Panc1 (cell line): ENCODE measurements at regions not wholly inside any gene's neighbourhood (a gene's known extent, or its start where the extent isn't known, plus 50 kb on each side); places are given as distances from the start of the nearest gene placed in this dataset.

Experiments used
- ATAC-seq: fragments of 200-7000 bp; cut with Tn5 transposase; 2 replicates; pipeline ENCODE4 v1.9.1; 2020; ENCODE audit warnings: mild to moderate bottlenecking, moderate library complexity
- BruUV-seq: library from RNA; stranded (reverse); fragments of 400-500 nt; replicated peaks from 2 replicates; lab custom pipeline; 2021; lab: Mats Ljungman, UMichigan
- CTCF ChIA-PET: fragments of 300-600 bp; sonication (Branson Sonifier 250); formaldehyde crosslinking; loops from one replicate; lab custom pipeline; 2022; ENCODE audit warnings: antibody characterized with exemption; lab: Charles Lee
- POLR2A ChIA-PET: fragments of 300-600 bp; sonication (Branson Sonifier 250); formaldehyde crosslinking; loops from one replicate; lab custom pipeline; 2022; ENCODE audit warnings: antibody characterized with exemption; lab: Charles Lee
- DNase-seq: peaks from one replicate; pipeline ENCODE4 v3.0.0-alpha.2; 2010; ENCODE audit warnings: low read depth, low spot score
- H3K27ac ChIP-seq: 2 replicates; pipeline ENCODE4 v1.5.1; 2011; ENCODE audit warnings: mild to moderate bottlenecking, low read length, inconsistent platforms
- H3K27me3 ChIP-seq: fragments of 200-500 bp; sonication (Bioruptor generic); 2 replicates; pipeline ENCODE4 v1.6.0; 2014; ENCODE audit warnings: low read length, inconsistent platforms; ENCODE audit not compliant: control insufficient read depth, insufficient read depth
- H3K36me3 ChIP-seq: fragments of 200-500 bp; sonication (Bioruptor generic); 2 replicates; pipeline ENCODE4 v1.5.1; 2014; ENCODE audit warnings: inconsistent platforms, mild to moderate bottlenecking, low read length, moderate library complexity; ENCODE audit not compliant: control insufficient read depth, insufficient read depth
- H3K4me1 ChIP-seq: 2 replicates; pipeline ENCODE4 v1.5.1; 2011; ENCODE audit warnings: inconsistent platforms, mild to moderate bottlenecking, low read length, moderate library complexity; ENCODE audit not compliant: control insufficient read depth, insufficient read depth
- H3K4me3 ChIP-seq, 2 experiments: 2 replicates each; pipeline ENCODE4 v1.5.1; 2011 to 2012; ENCODE audit warnings: low read depth in 2 of 2, low read length in 2 of 2, mild to moderate bottlenecking in 2 of 2, inconsistent platforms in 1 of 2, moderate library complexity in 1 of 2
- H3K9me3 ChIP-seq: fragments of 200-500 bp; sonication (Bioruptor generic); 2 replicates; pipeline ENCODE4 v1.5.1; 2014; ENCODE audit warnings: low read depth, mild to moderate bottlenecking, inconsistent platforms, low read length, moderate library complexity; ENCODE audit not compliant: control insufficient read depth, insufficient read depth
- CTCF ChIP-seq: fragments of 450-650 bp; IDR thresholded peaks from 2 replicates; pipeline ENCODE4 v1.5.1; 2017; ENCODE audit warnings: mild to moderate bottlenecking
- POLR2AphosphoS5 ChIP-seq: IDR thresholded peaks from 2 replicates; pipeline ENCODE4 v1.6.1; 2012; ENCODE audit warnings: mild to moderate bottlenecking, low read depth, low read length, moderate library complexity
- REST ChIP-seq, 2 experiments: IDR thresholded peaks; 2 replicates each; pipeline ENCODE4 v1.6.1; 2011 to 2012; ENCODE audit warnings: low read depth in 2 of 2, control low read depth in 1 of 2, low read length in 1 of 2, mild to moderate bottlenecking in 1 of 2, moderate library complexity in 1 of 2; ENCODE audit not compliant: insufficient read depth in 1 of 2
- SIN3A ChIP-seq: IDR thresholded peaks from 2 replicates; pipeline ENCODE4 v1.6.1; 2012; ENCODE audit warnings: low read depth, mild to moderate bottlenecking, low read length, moderate library complexity, borderline replicate concordance; ENCODE audit not compliant: insufficient read depth
- TCF7L2 ChIP-seq: IDR thresholded peaks from 2 replicates; pipeline ENCODE4 v1.6.1; 2011; ENCODE audit warnings: mild to moderate bottlenecking, low read depth, low read length, inconsistent platforms
- in situ Hi-C: cut with HindIII; loops from 2 replicates; pipeline ENCODE4 v1.10.0; 2016; ENCODE audit warnings: low sequenced_read_pairs, low pct_unique_long_range_greater_than_20kb
- intact Hi-C: fragments of 100-400 bp; cut with micrococcal nuclease; formaldehyde crosslinking; loops from one replicate; pipeline ENCODE4 v1.10.0; 2022; ENCODE audit not compliant: unreplicated experiment

GRCh38 chr6:169093770-169094551, 159.7 kb downstream of the THBS2 start:
- ChIA-PET POLR2A (no interaction called here), CTCF (no interaction called here)
- Histone ChIP-seq H3K27ac (no peak overlapping the region), H3K36me3 (no peaks in the 10 kb centered on the region), H3K4me1 (no peaks in the 10 kb centered on the region), H3K4me3 (no peak overlapping the region), H3K9me3 (peaks cover 10% of the 10 kb centered on the region; the same call in 1 of the 2 replicates), H3K27me3 (no peaks in the 10 kb centered on the region)
- in situ Hi-C loops (no loop called here), intact Hi-C loops (no loop called here)
- no TSS peak for BruUV-seq
- TF ChIP-seq TCF7L2 (no peak), SIN3A (no peak), REST (IDR thresholded peaks at IDR 0.05; ENCODE audit: insufficient read depth in 1 of 2, low read depth in 2 of 2, low read length in 1 of 2) (no peak), POLR2AphosphoS5 (no peak), CTCF (no peak)
- DNase-seq (no peak), ATAC-seq (no peak)

- ChIA-PET CTCF (no interaction called here), POLR2A (no interaction called here)
- TF ChIP-seq POLR2AphosphoS5: no peak
- TF ChIP-seq SIN3A: no peak
- no peak for TF ChIP-seq REST (IDR thresholded peaks at IDR 0.05; ENCODE audit: insufficient read depth in 1 of 2, low read depth in 2 of 2, low read length in 1 of 2)
- TF ChIP-seq TCF7L2: no peak
- TF ChIP-seq CTCF: no peak
- Histone ChIP-seq H3K36me3 (no peaks in the 10 kb centered on the region), H3K4me1 (no peaks in the 10 kb centered on the region), H3K27ac (no peak overlapping the region), H3K4me3 (no peak overlapping the region), H3K27me3 (no peaks in the 10 kb centered on the region), H3K9me3 (peaks cover 10% of the 10 kb centered on the region; the same call in 1 of the 2 replicates)
- ATAC-seq: no peak
- intact Hi-C loops (no loop called here), in situ Hi-C loops (no loop called here)
- no TSS peak for BruUV-seq
- DNase-seq: no peak
Measured at GRCh38 chr6:169093066-169093723, 160.5 kb downstream of the THBS2 start.
